ENCODE measurements at regions not wholly inside any gene's neighbourhood (a gene's known extent, or its start where the extent isn't known, plus 50 kb on each side); places are given as distances from the start of the nearest gene placed in this dataset.

GRCh38 chr6:44614396-44614795 lies 226.9 kb downstream of the CDC5L start:
- DNase-seq, result no peak

GRCh38 chr6:44615621-44616020 lies 228.1 kb downstream of the CDC5L start:
- no peak for DNase-seq

GRCh38 chr6:44617416-44617815 lies 229.9 kb downstream of the CDC5L start:
- no peak for DNase-seq

- no peak for DNase-seq
These were observed 230.9 kb downstream of the CDC5L start for GRCh38 chr6:44618371-44618770.

- DNase-seq, result no peak
These were observed 233.4 kb downstream of the CDC5L start for GRCh38 chr6:44620922-44621321.

- no peak for DNase-seq
These were observed 234.3 kb downstream of the CDC5L start for GRCh38 chr6:44621846-44622245.

GRCh38 chr6:44622555-44622954 lies 235.0 kb downstream of the CDC5L start:
- DNase-seq, result no peak

GRCh38 chr6:44622956-44623355 lies 235.4 kb downstream of the CDC5L start:
- no peak for DNase-seq

- no peak for DNase-seq
These were observed 236.7 kb downstream of the CDC5L start for GRCh38 chr6:44624226-44624625.

GRCh38 chr6:44624936-44625573 lies 237.5 kb downstream of the CDC5L start:
- no peak for DNase-seq

- no peak for DNase-seq
These were observed 238.5 kb downstream of the CDC5L start for GRCh38 chr6:44625996-44626395.

- DNase-seq, result no peak
These were observed 239.1 kb downstream of the CDC5L start for GRCh38 chr6:44626616-44627015.

GRCh38 chr6:44627091-44627882 lies 239.8 kb downstream of the CDC5L start:
- DNase-seq, result no peak

GRCh38 chr6:44627883-44628271 lies 240.4 kb downstream of the CDC5L start:
- no peak for DNase-seq

- DNase-seq, result no peak
These were observed 240.8 kb downstream of the CDC5L start for GRCh38 chr6:44628347-44628746.

GRCh38 chr6:44629636-44630035 lies 242.1 kb downstream of the CDC5L start:
- DNase-seq, result no peak

- DNase-seq, result no peak
These were observed 242.9 kb downstream of the CDC5L start for GRCh38 chr6:44630125-44631028.

- DNase-seq, result no peak
These were observed 244.5 kb downstream of the CDC5L start for GRCh38 chr6:44631968-44632367.

- no peak for DNase-seq
These were observed 246.8 kb downstream of the CDC5L start for GRCh38 chr6:44634321-44634720.

- DNase-seq, result no peak
These were observed 248.0 kb downstream of the CDC5L start for GRCh38 chr6:44635486-44635885.

GRCh38 chr6:44636561-44637248 lies 249.2 kb downstream of the CDC5L start:
- no peak for DNase-seq

GRCh38 chr6:44641344-44642031 lies 254.0 kb downstream of the CDC5L start:
- no peak for DNase-seq

All from effector CD8-positive, alpha-beta T cell (primary cell).